CD4-positive, alpha-beta memory T cell (primary cell): ENCODE measurements at regions not wholly inside any gene's neighbourhood (a gene's known extent, or its start where the extent isn't known, plus 50 kb on each side); places are given as distances from the start of the nearest gene placed in this dataset.

Experiments used
- CTCF ChIA-PET: fragments of 350-600 bp; sonication (Branson Sonifier 250); formaldehyde crosslinking; loops from one replicate; lab custom pipeline; 2021; ENCODE audit warnings: inconsistent platforms; ENCODE audit not compliant: partially characterized antibody; lab: Charles Lee
- POLR2A ChIA-PET: fragments of 350-600 bp; sonication (Branson Sonifier 250); formaldehyde crosslinking; loops from one replicate; lab custom pipeline; 2021; ENCODE audit not compliant: partially characterized antibody; lab: Charles Lee
- DNase-seq, 5 donors: peaks; one replicate each; pipeline versions ENCODE4 v3.0.0 to v3.0.0-alpha.2; 2020 to 2022; ENCODE audit warnings: mixed read lengths in 1 of 5
- H3K27ac ChIP-seq: one replicate; pipeline ENCODE4 v1.7.0; 2013; ENCODE audit warnings: low read depth, low read length
- H3K27me3 ChIP-seq: 2 replicates; pipeline ENCODE4 v1.7.0; 2013; ENCODE audit warnings: mild to moderate bottlenecking, low read length, moderate library complexity; ENCODE audit not compliant: insufficient read depth
- H3K36me3 ChIP-seq: 2 replicates; pipeline ENCODE4 v1.7.0; 2013; ENCODE audit warnings: mild to moderate bottlenecking, low read length, moderate library complexity; ENCODE audit not compliant: insufficient read depth
- H3K4me1 ChIP-seq: 2 replicates; pipeline ENCODE4 v1.7.0; 2013; ENCODE audit warnings: mild to moderate bottlenecking, low read length, moderate library complexity; ENCODE audit not compliant: insufficient read depth
- H3K4me3 ChIP-seq, 2 donors: one replicate each; pipeline ENCODE4 v1.7.0; 2013; ENCODE audit warnings: low read length in 2 of 2, mild to moderate bottlenecking in 1 of 2
- H3K9me3 ChIP-seq, 2 donors: one replicate each; pipeline ENCODE4 v1.7.0; 2013; ENCODE audit warnings: low read length in 2 of 2, control low read depth in 1 of 2; ENCODE audit not compliant: control insufficient read depth in 1 of 2
- H3K27ac Mint-ChIP-seq, 7 donors: one replicate each; pipeline ENCODE4 v1.8.0; 2020 to 2021; ENCODE audit warnings: mixed read lengths in 7 of 7, mild to moderate bottlenecking in 6 of 7, inconsistent platforms in 3 of 7, moderate library complexity in 3 of 7
- H3K27me3 Mint-ChIP-seq, 2 donors: one replicate each; pipeline ENCODE4 v1.8.0; 2020 to 2021; ENCODE audit warnings: mixed read lengths in 2 of 2
- H3K36me3 Mint-ChIP-seq, 2 donors: one replicate each; pipeline ENCODE4 v1.8.0; 2020 to 2021; ENCODE audit warnings: mixed read lengths in 2 of 2, inconsistent platforms in 1 of 2, mild to moderate bottlenecking in 1 of 2
- H3K4me1 Mint-ChIP-seq, 4 donors: one replicate each; pipeline ENCODE4 v1.8.0; 2020 to 2021; ENCODE audit warnings: mixed read lengths in 4 of 4, mild to moderate bottlenecking in 1 of 4
- H3K4me3 Mint-ChIP-seq, 8 donors: one replicate each; pipeline ENCODE4 v1.8.0; 2020 to 2021; ENCODE audit warnings: mixed read lengths in 8 of 8, mild to moderate bottlenecking in 7 of 8, moderate library complexity in 6 of 8, inconsistent platforms in 3 of 8
- H3K9me3 Mint-ChIP-seq, 8 donors: one replicate each; pipeline ENCODE4 v1.8.0; 2020 to 2021; ENCODE audit warnings: mixed read lengths in 8 of 8, mild to moderate bottlenecking in 5 of 8, inconsistent platforms in 3 of 8, moderate library complexity in 1 of 8
- intact Hi-C: fragments of 100-400 bp; cut with micrococcal nuclease; formaldehyde crosslinking; loops from one replicate; pipeline ENCODE4 v1.15.1; 2023

DNA sequence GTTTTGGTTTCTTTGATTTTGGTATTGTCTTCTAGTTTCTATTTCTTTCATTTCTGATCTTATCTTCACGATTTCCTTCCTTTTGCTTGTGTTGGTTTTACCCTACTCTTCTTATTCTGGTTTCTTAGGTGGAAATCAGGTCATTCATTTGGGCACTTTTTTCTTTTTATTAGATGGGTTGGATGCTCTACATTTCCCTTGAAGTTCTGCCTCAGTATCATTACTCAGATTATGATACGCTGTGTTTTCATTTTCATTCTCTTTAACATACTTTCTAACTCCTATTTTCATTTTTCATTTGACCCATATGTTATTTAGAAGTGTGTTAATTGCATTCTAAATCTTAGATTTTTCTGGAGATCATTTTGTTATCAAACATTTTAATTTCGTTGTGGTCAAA lies 108.6 kb downstream of the IRF8 start:
- peaks cover 16% of the 10 kb centered on the region for H3K4me1 ChIP-seq
- ChIA-PET POLR2A (no interaction called here), CTCF (interaction anchor here (11.4 kb wide), 1 partner anchor 186 kb away, joined by 162 read pairs; no protein-coding TSS in a partner anchor)
- no peaks in the 10 kb centered on the region for H3K9me3 ChIP-seq
- H3K4me3 ChIP-seq: no peak overlapping the region
- Mint-ChIP-seq H3K4me1 (peaks cover 12 to 31% (median 16%) of the 10 kb centered on the region in 4 donors), H3K36me3 (no peaks in the 10 kb centered on the region), H3K4me3 (peak overlapping the region in 7 of 8 donors; percentile 5 to 71 (median 59)), H3K27ac (peak overlapping the region in 2 of 7 donors; percentile 4 to 65), H3K27me3 (no peaks in the 10 kb centered on the region), H3K9me3 (peaks cover 0 to 2% (median 0%) of the 10 kb centered on the region in 8 donors)
- no peaks in the 10 kb centered on the region for H3K36me3 ChIP-seq
- intact Hi-C loops: no loop called here
- H3K27ac ChIP-seq: no peak overlapping the region
- DNase-seq: peak in 3 of 5 donors; percentile 16 to 45 (median 42)
- peaks cover 3% of the 10 kb centered on the region for H3K27me3 ChIP-seq

GRCh38 chr16:86010680-86011141 lies 111.7 kb downstream of the IRF8 start:
- H3K4me1 Mint-ChIP-seq: peaks cover 12 to 31% (median 16%) of the 10 kb centered on the region in 4 donors
- peaks cover 0 to 4% (median 0%) of the 10 kb centered on the region in 8 donors for H3K9me3 Mint-ChIP-seq
- no peaks in the 10 kb centered on the region for H3K9me3 ChIP-seq
- peaks cover 0 to 1% of the 10 kb centered on the region in 2 donors for H3K27me3 Mint-ChIP-seq
- H3K27me3 ChIP-seq: peaks cover 3% of the 10 kb centered on the region
- CTCF ChIA-PET: interaction anchor here (11.4 kb wide), 1 partner anchor 189 kb away, joined by 162 read pairs; no protein-coding TSS in a partner anchor
- no peak overlapping the region for H3K4me3 ChIP-seq
- H3K36me3 ChIP-seq: no peaks in the 10 kb centered on the region
- peaks cover 0 to 4% of the 10 kb centered on the region in 2 donors for H3K36me3 Mint-ChIP-seq
- no peak overlapping the region for H3K4me3 Mint-ChIP-seq
- H3K27ac ChIP-seq: no peak overlapping the region
- no peak for DNase-seq
- intact Hi-C loops: no loop called here
- peaks cover 16% of the 10 kb centered on the region for H3K4me1 ChIP-seq
- POLR2A ChIA-PET: no interaction called here
- peak overlapping the region in 1 of 7 donors; percentile 27 for H3K27ac Mint-ChIP-seq

- peaks cover 0 to 4% (median 0%) of the 10 kb centered on the region in 8 donors for H3K9me3 Mint-ChIP-seq
- peak overlapping the region in 1 of 7 donors; percentile 27 for H3K27ac Mint-ChIP-seq
- H3K27me3 ChIP-seq: peaks cover 3% of the 10 kb centered on the region
- intact Hi-C loops: no loop called here
- H3K27ac ChIP-seq: no peak overlapping the region
- ChIA-PET CTCF (interaction anchor here (1.8 to 11.4 kb wide), 2 partner anchors 25 to 190 kb away, joined by 5 to 162 read pairs; no protein-coding TSS in a partner anchor), POLR2A (no interaction called here)
- peaks cover 0 to 4% of the 10 kb centered on the region in 2 donors for H3K36me3 Mint-ChIP-seq
- peaks cover 16% of the 10 kb centered on the region for H3K4me1 ChIP-seq
- peaks cover 0 to 3% of the 10 kb centered on the region in 2 donors for H3K27me3 Mint-ChIP-seq
- no peaks in the 10 kb centered on the region for H3K9me3 ChIP-seq
- peaks cover 12 to 31% (median 16%) of the 10 kb centered on the region in 4 donors for H3K4me1 Mint-ChIP-seq
- no peaks in the 10 kb centered on the region for H3K36me3 ChIP-seq
- H3K4me3 Mint-ChIP-seq: no peak overlapping the region
- no peak overlapping the region for H3K4me3 ChIP-seq
- DNase-seq: no peak
Measured at GRCh38 chr16:86011532-86011931, 112.6 kb downstream of the IRF8 start.

DNA sequence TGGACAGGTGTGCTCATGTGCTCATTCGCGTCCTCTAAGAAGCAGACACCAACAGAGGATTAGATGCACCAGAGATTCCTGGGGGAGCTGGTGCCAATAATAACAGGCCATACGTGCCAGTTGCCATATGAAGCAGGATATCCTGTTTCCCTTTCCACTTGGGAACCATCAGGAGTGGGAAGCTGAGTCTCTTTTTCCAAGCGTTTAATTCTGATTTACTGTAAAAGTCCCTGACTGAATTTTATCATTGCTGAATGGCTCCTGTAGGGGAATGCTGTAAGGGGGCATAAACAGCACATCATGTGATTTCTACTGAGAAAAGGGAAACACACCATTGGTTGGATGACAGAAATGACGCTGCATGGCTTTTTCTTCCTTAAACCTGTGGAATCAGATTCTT lies 113.3 kb downstream of the IRF8 start:
- H3K4me3 Mint-ChIP-seq: no peak overlapping the region
- POLR2A ChIA-PET: no interaction called here
- H3K27me3 Mint-ChIP-seq: peaks cover 3% of the 10 kb centered on the region in 2 donors

DNA sequence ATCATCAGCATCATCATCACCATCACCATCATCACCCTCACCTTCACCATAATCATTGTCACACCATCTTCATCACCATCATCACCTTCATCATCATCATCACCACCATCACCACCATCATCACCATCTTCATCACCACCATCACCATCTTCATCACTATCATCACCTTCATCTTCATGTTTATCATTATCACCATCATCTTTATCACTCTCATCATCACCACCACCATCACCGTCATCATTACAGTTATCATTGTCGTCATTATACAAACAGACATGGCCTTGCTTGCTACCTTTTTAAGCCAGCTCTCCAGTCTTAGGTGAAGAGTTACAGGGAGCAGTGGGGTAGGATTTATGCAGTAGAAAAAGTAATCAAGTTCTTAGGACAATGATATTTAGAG lies 114.9 kb downstream of the IRF8 start:
- Mint-ChIP-seq H3K27me3 (peaks cover 9 to 10% of the 10 kb centered on the region in 2 donors), H3K36me3 (peaks cover 0 to 4% of the 10 kb centered on the region in 2 donors), H3K27ac (no peak overlapping the region), H3K4me3 (no peak overlapping the region), H3K4me1 (peaks cover 0 to 9% (median under 1%) of the 10 kb centered on the region in 4 donors), H3K9me3 (peaks cover 0 to 4% (median 1%) of the 10 kb centered on the region in 8 donors)
- Histone ChIP-seq H3K4me3 (no peak overlapping the region), H3K4me1 (no peaks in the 10 kb centered on the region), H3K9me3 (no peaks in the 10 kb centered on the region), H3K27me3 (peaks cover 3% of the 10 kb centered on the region), H3K36me3 (no peaks in the 10 kb centered on the region), H3K27ac (no peak overlapping the region)
- no peak for DNase-seq
- CTCF ChIA-PET: interaction anchor here (0.8 to 11.4 kb wide), 4 partner anchors 12 to 197 kb away, joined by 3 to 162 read pairs (median 3); no protein-coding TSS in a partner anchor
- POLR2A ChIA-PET: no interaction called here
- intact Hi-C loops: no loop called here

More for the DNA sequence above, 113.3 kb downstream of the IRF8 start:
- H3K9me3 Mint-ChIP-seq: peaks cover 0 to 4% (median 0%) of the 10 kb centered on the region in 8 donors
- Histone ChIP-seq H3K4me3 (no peak overlapping the region), H3K27me3 (peaks cover 3% of the 10 kb centered on the region), H3K9me3 (no peaks in the 10 kb centered on the region), H3K36me3 (no peaks in the 10 kb centered on the region), H3K27ac (no peak overlapping the region), H3K4me1 (peaks cover 10% of the 10 kb centered on the region)
- H3K4me1 Mint-ChIP-seq: peaks cover 12 to 25% (median 16%) of the 10 kb centered on the region in 4 donors
- H3K36me3 Mint-ChIP-seq: peaks cover 0 to 4% of the 10 kb centered on the region in 2 donors
- intact Hi-C loops: no loop called here
- H3K27ac Mint-ChIP-seq: no peak overlapping the region
- CTCF ChIA-PET: interaction anchor here (1.8 to 11.4 kb wide), 2 partner anchors 25 to 191 kb away, joined by 5 to 162 read pairs; no protein-coding TSS in a partner anchor
- no peak for DNase-seq

- H3K27me3 Mint-ChIP-seq: peaks cover 20 to 21% of the 10 kb centered on the region in 2 donors
- H3K9me3 ChIP-seq: no peaks in the 10 kb centered on the region
- H3K27ac ChIP-seq: no peak overlapping the region
- CTCF ChIA-PET: interaction anchor here (0.5 to 11.4 kb wide), 8 partner anchors 10 to 194 kb away, joined by 3 to 162 read pairs (median 4); no protein-coding TSS in a partner anchor
- intact Hi-C loops: loop anchor here (1.0 kb wide), 1 partner anchor 194 kb away; no protein-coding TSS in a partner anchor
- no peak overlapping the region for H3K4me3 Mint-ChIP-seq
- H3K36me3 Mint-ChIP-seq: peaks cover 0 to 7% of the 10 kb centered on the region in 2 donors
- no peak overlapping the region for H3K4me3 ChIP-seq
- peaks cover 5 to 17% (median 14%) of the 10 kb centered on the region in 8 donors for H3K9me3 Mint-ChIP-seq
- no peaks in the 10 kb centered on the region for H3K4me1 ChIP-seq
- no peak for DNase-seq
- POLR2A ChIA-PET: no interaction called here
- no peak overlapping the region for H3K27ac Mint-ChIP-seq
- H3K4me1 Mint-ChIP-seq: no peaks in the 10 kb centered on the region
- H3K27me3 ChIP-seq: peaks cover 2% of the 10 kb centered on the region
- no peaks in the 10 kb centered on the region for H3K36me3 ChIP-seq
Measured at GRCh38 chr16:86015606-86016005, 116.6 kb downstream of the IRF8 start.
